IPS-18c (cell line): ENCODE measurements at regions not wholly inside any gene's neighbourhood (a gene's known extent, or its start where the extent isn't known, plus 50 kb on each side); places are given as distances from the start of the nearest gene placed in this dataset.

Source experiments
- H3K4me3 ChIP-seq: 2 replicates; pipeline ENCODE4 v1.7.0; 2013; ENCODE audit warnings: low read depth, mild to moderate bottlenecking, low read length, moderate library complexity; ENCODE audit not compliant: insufficient read depth
- H3K9me3 ChIP-seq: one replicate; pipeline ENCODE4 v1.6.1; 2013; ENCODE audit warnings: mild to moderate bottlenecking, low read length, moderate library complexity; ENCODE audit not compliant: control insufficient read depth, insufficient read depth

GRCh38 chr7:126052229-126052628 is 1122.6 kb upstream of the POT1 start:
- H3K9me3 ChIP-seq: no peaks in the 10 kb centered on the region
- no peak overlapping the region for H3K4me3 ChIP-seq

- no peaks in the 10 kb centered on the region for H3K9me3 ChIP-seq
- no peak overlapping the region for H3K4me3 ChIP-seq
These were observed 1115.0 kb upstream of the POT1 start for GRCh38 chr7:126044662-126045061.

GRCh38 chr7:126041472-126041871 is 1111.8 kb upstream of the POT1 start:
- no peak overlapping the region for H3K4me3 ChIP-seq
- H3K9me3 ChIP-seq: no peaks in the 10 kb centered on the region

- Histone ChIP-seq H3K4me3 (no peak overlapping the region), H3K9me3 (no peaks in the 10 kb centered on the region)
These were observed 1110.8 kb upstream of the POT1 start for GRCh38 chr7:126040114-126041045.

GRCh38 chr7:126026421-126027088 is 1096.9 kb upstream of the POT1 start:
- Histone ChIP-seq H3K9me3 (no peaks in the 10 kb centered on the region), H3K4me3 (no peak overlapping the region)

DNA sequence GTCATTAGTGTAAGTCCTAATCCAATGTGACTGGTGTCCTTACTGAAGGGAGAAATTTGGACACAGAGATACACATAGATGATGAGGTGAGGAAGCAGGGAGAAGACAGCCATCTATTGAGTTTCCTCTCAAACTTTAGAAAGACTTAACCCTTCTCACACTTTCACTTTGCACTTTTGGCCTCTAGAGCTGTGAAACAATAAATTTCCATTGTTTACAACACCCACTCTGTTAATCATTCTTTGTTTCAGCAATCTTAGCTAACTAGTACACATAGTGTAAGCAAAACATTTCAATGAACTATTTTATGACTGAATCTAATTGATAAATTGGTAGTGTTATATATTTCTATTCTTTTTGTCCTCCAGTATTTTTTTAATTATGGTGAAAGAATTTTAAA is 1092.8 kb upstream of the POT1 start:
- Histone ChIP-seq H3K4me3 (no peak overlapping the region), H3K9me3 (no peaks in the 10 kb centered on the region)

GRCh38 chr7:126016722-126017121 is 1087.1 kb upstream of the POT1 start:
- Histone ChIP-seq H3K4me3 (no peak overlapping the region), H3K9me3 (no peaks in the 10 kb centered on the region)

DNA sequence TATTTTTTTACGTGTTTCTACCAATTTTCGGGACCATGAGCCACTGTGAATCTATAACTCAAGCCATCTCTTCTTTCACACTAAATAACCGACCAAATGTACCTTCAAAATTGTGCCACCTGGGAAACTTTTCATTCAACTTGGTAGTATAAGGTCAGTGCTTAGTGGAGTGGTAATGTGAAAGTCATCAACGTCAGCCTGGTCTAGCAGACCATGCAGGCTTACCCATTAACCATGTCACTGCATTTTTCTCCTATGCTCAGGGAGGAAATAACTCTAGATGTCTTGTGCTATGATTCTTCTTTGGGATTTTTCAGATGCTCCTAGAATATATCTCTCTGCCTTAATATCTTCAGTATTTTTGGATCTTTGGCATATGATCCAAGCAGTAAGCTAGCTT is 1075.4 kb upstream of the POT1 start:
- Histone ChIP-seq H3K4me3 (no peak overlapping the region), H3K9me3 (no peaks in the 10 kb centered on the region)

GRCh38 chr7:126001349-126001748 is 1071.7 kb upstream of the POT1 start:
- H3K9me3 ChIP-seq: no peaks in the 10 kb centered on the region
- no peak overlapping the region for H3K4me3 ChIP-seq

DNA sequence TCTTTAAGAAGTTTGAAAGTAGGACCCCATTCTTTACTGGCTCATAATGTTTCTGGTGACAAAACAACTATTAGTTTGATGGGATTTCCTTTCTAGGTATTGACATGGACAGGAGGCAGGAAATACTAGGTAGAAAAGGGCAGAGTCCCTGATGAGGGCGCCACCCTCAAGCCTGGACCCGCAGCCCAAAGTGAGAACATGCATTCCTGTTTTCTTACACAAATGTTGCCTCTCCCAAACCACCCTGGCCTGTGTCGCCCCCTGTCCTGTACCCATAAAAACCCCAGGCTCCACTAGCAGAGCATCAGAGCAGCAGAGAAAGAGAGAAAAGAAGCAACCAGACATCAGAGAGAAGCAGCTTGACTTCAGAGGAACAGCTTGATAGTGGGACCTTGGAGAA is 1055.2 kb upstream of the POT1 start:
- H3K4me3 ChIP-seq: no peak overlapping the region
- H3K9me3 ChIP-seq: no peaks in the 10 kb centered on the region

- no peaks in the 10 kb centered on the region for H3K9me3 ChIP-seq
These were observed 1042.0 kb upstream of the POT1 start for GRCh38 chr7:125971656-125972055.

DNA sequence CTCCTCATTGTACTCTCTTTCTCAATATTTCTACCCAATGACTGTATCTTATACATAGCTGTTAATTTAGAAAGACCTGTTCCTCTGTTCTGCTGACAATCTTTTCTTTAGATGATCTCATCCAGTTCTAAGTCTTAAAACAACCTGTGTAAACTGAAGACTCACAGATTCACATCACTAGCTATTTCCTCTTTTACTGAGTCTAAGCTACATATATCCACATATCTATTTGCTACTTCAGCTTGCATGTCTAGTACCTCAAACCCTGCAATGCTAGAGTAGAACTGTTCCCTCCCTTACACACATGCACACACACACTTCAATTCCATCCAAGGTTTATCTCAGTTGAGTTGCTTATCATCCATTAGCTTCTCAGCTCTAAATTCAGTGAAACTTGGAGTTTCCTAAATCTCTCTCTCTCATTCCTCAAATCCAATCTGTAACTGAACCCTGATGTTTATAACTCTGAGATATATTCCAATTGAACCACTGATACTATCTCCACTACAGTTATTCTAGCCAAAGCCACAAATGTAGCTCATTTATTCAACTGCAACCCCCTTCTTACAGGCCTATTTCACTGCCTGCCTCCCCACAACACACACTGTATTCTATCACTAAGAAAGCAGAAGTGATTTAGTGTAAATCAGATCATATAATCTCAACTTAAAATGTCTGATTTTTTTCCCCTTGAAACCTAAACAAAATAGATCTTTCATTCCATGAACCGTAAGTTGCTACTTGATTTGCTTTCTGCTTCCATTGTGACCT is 1036.8 kb upstream of the POT1 start:
- Histone ChIP-seq H3K4me3 (no peak overlapping the region), H3K9me3 (no peaks in the 10 kb centered on the region)

More at GRCh38 chr7:125971656-125972055, 1042.0 kb upstream of the POT1 start:
- no peak overlapping the region for H3K4me3 ChIP-seq

DNA sequence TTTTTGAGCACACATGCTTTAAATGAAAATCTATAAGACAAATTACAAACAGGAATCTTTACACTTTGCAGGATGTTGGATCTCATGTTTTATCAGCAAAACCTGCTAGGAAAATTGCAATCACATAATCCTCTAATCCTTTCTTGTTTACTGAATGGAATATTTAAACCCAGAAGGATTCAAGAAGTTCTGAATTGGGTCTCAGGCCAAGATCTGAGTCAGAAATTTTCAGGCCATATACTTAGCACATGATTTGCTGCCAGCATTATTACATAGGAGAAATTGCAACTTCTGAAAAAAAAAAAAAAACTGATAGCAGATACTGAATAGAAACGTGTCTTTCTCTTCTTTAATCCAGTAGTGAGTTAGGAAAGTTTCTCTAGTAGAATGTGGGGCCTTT is 1005.3 kb upstream of the POT1 start:
- H3K4me3 ChIP-seq: no peak overlapping the region
- H3K9me3 ChIP-seq: no peaks in the 10 kb centered on the region

DNA sequence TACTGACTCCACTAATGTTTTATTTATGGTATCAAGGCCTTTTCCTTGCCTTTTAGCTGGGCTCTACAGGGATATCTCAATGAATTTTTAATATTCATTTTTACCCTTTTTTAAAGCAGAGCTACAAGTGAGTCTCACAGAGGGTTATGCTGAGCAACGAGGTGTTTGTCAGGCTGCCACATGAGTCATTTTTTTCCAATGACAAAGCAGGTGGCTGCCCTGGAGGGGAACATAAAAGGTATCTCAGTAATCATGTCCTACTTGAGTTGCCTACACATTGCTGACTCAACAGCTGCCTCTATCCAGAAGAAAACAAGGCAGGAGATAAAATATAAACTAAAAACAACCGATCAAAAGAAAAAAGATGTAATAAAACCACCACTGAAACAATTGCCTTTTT is 1004.9 kb upstream of the POT1 start:
- no peaks in the 10 kb centered on the region for H3K9me3 ChIP-seq

GRCh38 chr7:125930848-125931247 is 1001.2 kb upstream of the POT1 start:
- Histone ChIP-seq H3K4me3 (no peak overlapping the region), H3K9me3 (no peaks in the 10 kb centered on the region)

More for the DNA sequence above, 1004.9 kb upstream of the POT1 start:
- no peak overlapping the region for H3K4me3 ChIP-seq

DNA sequence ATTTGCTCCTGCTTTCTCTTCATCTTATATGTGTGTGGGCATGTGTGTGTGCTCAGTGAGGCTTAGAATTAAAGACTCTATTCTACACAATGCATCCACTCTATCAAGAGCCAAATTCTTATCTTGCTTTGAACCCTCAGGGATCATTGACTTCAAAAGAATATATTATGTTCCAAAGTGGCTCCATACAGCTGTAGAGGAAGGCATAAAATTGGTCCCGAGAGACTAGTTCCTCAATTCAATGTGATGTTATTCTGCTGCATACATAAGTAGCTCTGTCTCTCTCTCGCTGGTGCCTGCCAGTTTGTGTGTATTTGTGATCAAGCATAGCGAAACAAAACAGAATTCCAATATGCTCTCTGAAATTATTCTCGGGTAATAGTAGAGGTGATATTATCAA is 997.9 kb upstream of the POT1 start:
- Histone ChIP-seq H3K9me3 (no peaks in the 10 kb centered on the region), H3K4me3 (no peak overlapping the region)

- Histone ChIP-seq H3K4me3 (no peak overlapping the region), H3K9me3 (no peaks in the 10 kb centered on the region)
These were observed 997.0 kb upstream of the POT1 start for GRCh38 chr7:125926621-125927020.

GRCh38 chr7:125924037-125924436 is 994.4 kb upstream of the POT1 start:
- Histone ChIP-seq H3K9me3 (no peaks in the 10 kb centered on the region), H3K4me3 (no peak overlapping the region)
